Fibroblast of mammary gland (primary cell): ENCODE measurements at regions not wholly inside any gene's neighbourhood (a gene's known extent, or its start where the extent isn't known, plus 50 kb on each side); places are given as distances from the start of the nearest gene placed in this dataset.

ENCODE experiments used
- DNase-seq: peaks from one replicate; pipeline ENCODE4 v3.0.0-alpha.2; 2010; ENCODE audit warnings: low read depth
- H3K4me3 ChIP-seq: 2 replicates; pipeline ENCODE4 v1.5.1; 2011; ENCODE audit warnings: low read depth, mild to moderate bottlenecking, low read length, moderate library complexity; ENCODE audit not compliant: control insufficient read depth
- CTCF ChIP-seq: conservative IDR thresholded peaks from 2 replicates; pipeline ENCODE4 v1.5.1; 2011; ENCODE audit warnings: low read depth, low read length, inconsistent platforms; ENCODE audit not compliant: control insufficient read depth, insufficient read depth

DNA sequence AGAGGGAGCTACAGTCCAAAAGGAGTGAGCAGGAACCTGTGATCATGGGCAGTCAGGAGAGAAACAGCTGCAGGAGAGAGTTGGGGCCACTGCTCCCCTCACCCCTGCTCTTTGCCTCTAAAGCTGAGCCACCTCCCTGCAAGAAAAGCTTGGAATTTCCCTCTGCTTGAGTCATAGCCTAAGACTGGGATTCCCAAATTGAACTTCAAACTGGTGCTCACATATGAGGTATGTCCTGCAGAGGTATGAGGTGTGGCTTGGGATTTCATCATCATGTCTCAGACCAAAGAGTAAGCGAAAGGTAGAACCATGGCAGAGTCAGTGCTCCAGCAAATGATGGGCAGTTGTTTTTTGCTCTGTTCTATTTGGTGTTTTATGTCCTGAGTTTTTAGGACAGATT lies 237.1 kb upstream of the NRP1 start:
- TF ChIP-seq CTCF = no peak
- H3K4me3 ChIP-seq = no peak overlapping the region
- no peak for DNase-seq

DNA sequence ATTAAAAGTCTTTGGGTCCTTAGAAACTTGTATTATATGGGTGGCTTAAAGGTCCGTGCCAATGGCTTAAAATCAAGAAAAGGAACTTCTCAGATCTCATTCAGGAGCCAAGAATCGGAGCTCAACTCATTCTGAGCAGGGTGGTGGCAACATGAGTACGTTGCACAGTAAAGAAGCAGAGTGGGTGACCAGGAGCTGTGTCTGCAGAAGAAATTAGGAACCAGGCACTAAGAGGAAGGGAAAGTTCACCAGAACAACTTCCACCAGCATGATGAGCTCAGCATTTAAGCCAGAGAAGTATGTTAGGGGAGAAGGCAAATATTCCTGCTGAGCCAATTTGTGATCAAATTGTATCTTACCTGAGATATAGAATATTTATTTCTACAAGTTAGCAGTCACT lies 236.0 kb upstream of the NRP1 start:
- no peak overlapping the region for H3K4me3 ChIP-seq
- no peak for TF ChIP-seq CTCF
- no peak for DNase-seq

GRCh38 chr10:33569702-33570101 lies 235.2 kb upstream of the NRP1 start:
- DNase-seq = no peak
- H3K4me3 ChIP-seq = no peak overlapping the region
- TF ChIP-seq CTCF = no peak

DNA sequence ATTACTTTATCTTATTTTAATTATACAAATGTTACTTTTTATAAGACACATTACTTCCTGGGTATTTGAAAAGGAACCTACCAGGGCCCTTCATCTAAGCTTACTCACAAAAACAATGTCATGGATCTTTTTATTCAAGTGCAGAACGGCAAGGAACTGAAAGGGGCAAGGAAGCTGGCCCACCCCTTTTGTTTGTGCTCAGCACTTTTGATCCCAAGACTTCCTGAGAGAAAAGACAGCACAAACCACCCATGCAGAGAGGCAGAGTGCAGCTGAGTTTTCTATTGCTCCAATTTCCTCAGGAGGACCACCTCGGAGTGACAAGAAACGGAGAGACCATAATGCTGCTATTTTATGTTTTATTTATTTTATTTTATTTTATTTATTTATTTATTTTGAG lies 232.0 kb upstream of the NRP1 start:
- H3K4me3 ChIP-seq = no peak overlapping the region

GRCh38 chr10:33566001-33566400 lies 231.5 kb upstream of the NRP1 start:
- no peak for TF ChIP-seq CTCF
- DNase-seq = no peak
- H3K4me3 ChIP-seq = no peak overlapping the region

More for the DNA sequence above, 232.0 kb upstream of the NRP1 start:
- TF ChIP-seq CTCF = no peak
- no peak for DNase-seq

DNA sequence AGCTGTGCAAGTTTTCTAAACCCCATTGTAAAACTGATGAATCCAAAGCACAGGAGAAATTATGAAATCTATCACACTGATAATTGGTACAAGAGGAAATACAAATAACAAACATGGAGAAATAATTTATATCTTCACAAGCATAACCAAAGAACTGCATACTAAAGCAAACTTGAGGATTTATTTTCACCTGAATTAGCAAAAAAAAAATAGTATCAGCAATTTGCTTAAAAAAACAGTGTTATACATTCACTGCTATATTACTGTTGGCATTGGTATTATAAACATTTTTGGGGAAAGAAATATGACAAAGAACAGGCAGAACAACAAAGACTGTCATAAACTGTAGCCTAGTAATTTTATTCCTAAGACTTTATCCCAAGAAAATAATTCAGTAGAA lies 230.8 kb upstream of the NRP1 start:
- no peak for TF ChIP-seq CTCF
- DNase-seq = no peak
- H3K4me3 ChIP-seq = no peak overlapping the region

DNA sequence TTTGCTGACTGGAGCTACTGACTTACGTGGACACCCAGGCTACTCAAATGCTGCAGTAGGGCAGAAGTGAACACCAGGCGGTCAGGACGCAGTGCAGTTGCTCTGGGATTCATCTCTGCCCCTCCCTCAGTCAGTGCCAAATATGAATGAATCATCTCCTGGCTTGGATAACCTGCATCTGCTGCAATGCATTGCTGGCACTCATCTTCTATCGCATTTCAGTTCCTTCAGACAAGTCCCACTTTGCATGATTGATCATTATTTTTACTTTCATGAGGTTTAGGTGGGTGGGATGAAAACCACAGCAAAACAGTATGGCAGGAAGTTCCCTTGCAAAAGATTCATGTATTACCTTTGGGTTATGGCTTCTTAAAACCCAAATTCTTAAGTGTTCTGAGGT lies 224.6 kb upstream of the NRP1 start:
- peak; percentile 96 for DNase-seq
- peak; percentile 33 for TF ChIP-seq CTCF
- no peak overlapping the region for H3K4me3 ChIP-seq
